COLO829 (cell line): ENCODE measurements at regions not wholly inside any gene's neighbourhood (a gene's known extent, or its start where the extent isn't known, plus 50 kb on each side); places are given as distances from the start of the nearest gene placed in this dataset.

Experiments used
- DNase-seq: peaks from one replicate; pipeline ENCODE4 v3.0.0; 2012; ENCODE audit warnings: low spot score

DNA sequence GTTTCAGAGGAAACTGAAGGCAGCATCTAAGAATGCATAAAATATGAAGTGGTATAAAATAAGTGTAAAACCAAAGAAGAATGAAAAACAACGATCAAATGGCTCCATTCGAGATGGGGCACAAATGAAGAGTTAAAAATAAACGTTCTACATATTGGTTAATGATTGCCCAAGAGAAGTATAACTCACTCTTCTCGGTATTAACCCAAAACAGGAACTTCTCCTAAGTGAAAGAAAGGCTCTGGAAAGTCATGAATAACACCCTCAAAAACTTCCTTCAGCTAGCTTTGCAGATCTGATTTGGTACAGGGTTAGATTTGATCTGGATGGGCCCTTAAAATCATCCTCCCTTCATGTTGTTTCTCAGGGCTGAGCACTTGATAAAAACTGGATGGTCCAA, 94.3 kb upstream of the ADO start:
- no peak for DNase-seq

DNA sequence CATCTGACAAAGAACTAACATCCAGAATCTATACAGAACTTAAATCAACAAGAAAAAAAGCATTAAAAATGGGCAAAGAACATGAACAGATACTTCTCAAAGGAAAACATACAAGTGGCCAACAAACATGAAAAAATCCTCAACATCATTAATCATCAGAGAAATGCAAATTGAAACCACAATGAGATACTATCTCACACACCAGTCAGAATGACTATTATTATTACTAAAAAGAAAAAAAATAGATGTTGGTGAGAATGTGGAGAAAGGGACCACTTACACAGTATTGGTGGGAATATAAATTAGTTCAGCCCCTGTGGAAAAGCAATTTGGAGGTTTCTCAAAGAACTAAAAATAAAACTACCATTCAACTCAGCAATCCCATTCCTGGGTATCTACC, 89.1 kb upstream of the ADO start:
- DNase-seq, result no peak

DNA sequence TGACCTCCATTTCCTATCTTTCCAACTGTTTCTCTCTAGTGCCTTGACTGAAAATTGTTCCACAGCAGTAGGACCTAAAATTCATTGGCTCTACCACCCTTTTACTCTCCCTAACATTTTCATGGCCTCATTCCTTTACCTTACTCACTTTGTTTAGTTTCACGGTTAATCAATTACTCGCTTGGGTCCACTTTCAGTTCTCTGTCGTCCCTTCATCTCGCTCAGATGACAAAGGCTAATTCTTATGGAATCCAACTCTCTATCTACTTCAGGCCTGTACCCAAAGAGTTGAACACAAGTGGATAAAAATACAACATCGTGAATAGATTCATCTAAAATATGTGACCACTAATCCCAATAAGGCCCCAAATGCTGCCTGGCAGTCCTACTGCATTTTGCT, 85.9 kb upstream of the ADO start:
- DNase-seq, result no peak

DNA sequence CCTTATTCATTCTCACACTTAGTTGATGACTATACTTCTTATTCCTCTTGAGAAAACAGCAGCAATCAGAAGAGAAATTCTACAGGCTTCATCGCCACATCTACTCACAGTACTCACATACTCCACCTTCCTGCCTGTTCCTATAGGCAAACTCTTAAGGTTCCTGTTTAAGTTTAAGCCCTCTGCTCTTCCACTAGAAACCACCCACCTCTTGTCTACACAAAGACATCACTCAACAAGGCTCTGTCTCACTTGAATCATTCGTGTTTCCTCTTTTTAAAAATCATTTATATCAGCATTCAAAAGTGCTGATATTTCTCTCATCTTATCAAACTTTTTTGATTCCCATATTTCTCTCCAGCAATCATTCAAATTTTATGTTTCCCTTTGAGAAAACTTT, 85.5 kb upstream of the ADO start:
- DNase-seq, result no peak

DNA sequence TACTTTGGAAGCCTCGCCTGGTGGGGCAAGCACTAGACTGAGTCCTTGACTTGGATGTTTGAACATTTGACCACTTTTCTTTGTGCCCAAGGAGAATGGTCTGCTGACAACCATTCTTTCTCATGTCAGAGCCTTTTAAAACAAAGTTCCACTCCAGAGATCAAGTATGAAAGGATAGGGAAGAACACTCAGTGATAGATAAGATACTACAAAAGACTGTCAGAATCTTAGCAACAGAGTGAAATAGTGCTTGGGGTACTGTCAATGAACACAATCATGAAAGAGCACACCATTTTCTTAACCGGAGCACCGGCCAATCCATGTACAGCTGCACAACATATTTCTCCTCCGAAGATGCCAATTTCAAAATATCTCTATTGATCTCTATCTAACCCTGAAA, 82.8 kb upstream of the ADO start:
- no peak for DNase-seq

DNA sequence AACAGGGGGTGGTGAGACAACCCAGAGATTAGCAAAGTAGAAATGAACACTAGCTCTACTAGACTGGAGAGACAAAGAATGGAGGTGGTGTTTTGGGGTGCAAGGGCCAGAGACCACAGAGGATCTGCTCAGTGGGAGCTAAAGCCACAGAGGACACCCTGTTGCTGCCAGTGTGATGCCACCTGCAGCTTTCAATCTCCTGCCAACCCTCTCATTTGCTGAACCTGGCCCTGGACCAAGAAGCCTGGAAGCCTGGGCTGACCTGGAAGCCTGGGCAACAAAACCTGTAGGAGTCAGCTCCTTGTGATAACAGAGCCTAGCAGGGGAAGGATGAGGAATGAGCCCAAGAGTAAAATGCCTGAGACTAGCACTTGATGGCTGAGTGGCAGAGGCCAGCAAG, 81.1 kb upstream of the ADO start:
- no peak for DNase-seq

DNA sequence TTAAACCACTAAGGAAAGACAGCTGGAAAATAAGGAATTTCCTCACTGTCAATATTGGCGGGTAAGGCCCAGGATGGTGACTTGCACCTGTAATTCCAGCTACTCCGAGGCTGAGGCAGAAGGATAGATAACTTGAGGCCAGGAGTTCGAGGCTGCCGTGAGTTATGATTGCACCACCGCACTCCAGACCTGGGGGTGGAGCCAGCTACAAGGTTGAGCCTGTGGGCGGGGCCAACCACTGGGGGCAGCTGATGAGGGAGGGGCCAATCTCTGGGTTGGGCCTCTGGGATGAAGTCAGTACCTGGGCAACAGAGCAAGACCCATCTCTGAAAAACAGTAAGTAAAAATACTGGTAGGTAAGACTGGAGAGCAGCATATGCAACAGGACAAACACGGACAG, 80.1 kb upstream of the ADO start:
- no peak for DNase-seq

DNA sequence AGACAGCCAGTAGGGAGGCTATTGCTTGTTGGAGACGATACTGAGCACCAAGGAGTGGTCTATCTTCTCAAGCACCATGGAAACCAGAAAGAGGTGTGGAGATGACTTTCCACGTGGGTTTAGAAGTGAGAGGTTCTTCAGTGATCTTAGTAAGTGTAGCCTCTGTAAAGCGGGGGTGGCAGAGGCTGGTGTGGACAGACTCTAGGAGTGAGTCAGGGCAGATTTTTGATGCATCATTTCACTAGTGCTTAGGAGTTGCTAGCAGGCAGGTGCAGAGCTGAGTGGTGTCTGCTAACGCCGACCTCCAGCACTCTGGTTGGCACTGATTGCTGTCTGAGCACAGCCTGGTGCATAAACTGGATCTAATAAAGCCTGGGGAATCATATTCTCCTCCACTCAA, 78.4 kb upstream of the ADO start:
- DNase-seq, result no peak

DNA sequence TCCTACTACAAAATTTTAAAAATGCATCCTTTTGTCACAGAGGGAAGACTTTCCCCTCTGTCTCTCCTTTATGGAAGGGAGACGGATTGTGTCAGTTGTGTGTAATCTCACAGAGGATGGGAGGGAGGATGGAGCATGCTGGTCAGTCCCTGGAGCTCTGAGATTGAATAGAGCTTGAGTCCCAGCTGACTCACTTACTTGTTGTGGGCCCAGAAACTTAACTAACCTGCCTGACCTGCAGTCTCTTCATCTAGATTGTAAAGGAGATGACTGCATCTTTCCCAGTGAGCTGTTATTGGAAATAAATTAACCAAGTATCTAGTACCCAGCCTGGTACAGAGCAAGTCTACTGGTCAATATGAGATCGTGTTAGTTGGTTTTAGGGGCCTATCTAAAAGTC, 77.9 kb upstream of the ADO start:
- no peak for DNase-seq

DNA sequence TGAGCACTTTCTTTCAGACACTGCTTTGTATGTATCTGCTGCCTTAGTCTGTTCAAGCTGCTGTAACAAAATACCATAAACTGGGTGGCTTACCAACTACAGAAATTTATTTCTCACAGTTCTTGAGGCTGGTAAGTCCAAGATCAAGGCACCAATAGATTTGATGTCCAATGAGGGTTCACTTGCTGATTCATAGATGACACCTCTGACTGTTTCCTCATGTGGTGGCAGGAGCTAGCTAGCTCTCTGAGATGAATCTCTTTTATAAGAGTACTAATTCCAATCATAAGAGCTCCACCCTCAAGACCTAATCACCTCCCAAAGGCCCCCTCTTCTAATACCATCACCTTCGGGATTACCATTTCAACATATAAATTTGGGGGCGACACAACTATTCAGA, 76.6 kb upstream of the ADO start:
- DNase-seq, result no peak

DNA sequence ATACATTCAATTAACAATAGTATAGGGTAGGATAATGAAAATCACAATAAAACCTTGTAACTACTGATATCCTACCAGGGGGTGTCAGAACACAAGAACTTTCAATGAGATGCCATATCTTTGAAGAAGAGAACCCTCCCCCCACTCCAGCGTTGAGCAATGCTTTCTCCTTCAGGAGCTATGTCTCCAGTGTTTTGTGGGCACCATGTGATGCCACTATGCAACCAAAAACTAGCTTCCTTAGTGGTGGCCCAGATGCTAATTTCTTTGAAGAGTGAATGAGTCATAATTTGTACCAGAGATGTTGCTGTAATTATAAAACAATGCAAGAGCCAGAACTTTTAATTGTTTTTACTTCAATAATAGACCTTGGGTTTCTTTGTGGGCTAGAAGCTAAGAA, 76.0 kb upstream of the ADO start:
- no peak for DNase-seq

DNA sequence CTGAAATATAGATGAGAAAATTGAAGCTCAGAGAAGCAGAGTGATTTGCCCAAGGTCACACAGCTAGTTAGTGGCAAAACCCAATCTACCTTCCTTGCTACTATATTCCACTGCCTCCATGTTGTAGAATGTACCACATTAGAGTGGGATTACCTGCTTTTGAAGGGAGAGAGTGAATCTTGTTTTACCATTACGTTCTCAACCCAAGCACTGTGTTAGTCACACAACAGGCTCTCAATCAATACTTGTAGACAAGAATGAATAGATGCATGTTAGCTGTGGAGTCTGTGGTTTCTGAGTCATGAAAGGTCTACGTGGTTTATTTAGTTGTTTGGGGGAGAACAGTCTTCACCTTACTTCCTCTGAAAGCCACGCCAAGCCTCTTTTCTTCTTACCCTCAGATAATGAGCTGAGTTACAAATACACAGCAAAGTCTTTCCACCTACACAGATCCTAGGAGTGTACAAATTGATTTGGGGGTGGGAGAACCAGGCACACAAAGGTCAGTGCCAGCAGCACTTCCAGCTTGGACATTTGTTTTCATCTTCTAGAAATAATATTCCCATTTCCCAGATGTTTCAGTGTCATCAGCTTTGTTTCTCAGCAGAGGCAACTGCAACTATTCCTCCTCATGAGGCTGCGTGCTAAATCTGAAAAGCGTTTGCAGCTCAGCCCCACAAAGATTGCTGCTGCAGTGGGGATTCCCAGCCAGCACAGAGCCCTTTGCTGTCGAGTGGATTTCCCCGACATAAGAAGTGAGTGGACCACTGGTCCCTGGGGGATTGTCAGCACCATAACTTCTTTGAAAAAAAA, 71.5 kb upstream of the ADO start:
- peak; percentile 40 for DNase-seq

DNA sequence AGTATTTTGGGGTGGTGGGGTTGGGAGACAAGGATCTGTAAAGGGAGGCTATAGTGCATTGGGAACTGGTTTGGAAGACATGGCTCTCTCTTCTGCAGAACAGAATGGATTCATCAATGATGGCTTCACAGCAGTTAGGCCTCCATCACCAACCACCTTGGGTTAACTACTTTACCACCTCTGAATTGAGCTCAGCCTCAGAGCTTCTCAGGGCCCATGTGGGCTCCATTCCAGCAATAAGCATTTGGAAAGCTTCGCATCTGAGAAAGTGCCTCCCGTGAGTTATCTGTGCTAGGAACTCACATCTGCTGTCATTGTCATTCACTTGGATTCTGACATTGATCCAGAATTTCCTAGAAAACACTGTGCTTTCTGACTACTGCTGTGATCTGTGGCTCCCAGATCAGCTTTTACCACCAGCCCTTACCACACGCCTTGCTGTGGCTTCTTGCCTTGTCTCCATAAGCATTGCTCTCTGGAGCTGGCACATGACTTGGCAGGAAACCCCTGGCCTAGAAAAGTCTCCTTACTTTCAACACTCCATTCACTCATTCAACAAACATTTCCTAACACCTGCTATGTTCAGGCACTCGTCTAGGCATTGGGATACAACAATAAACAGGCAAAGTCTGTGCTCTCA, 70.7 kb upstream of the ADO start:
- no peak for DNase-seq

DNA sequence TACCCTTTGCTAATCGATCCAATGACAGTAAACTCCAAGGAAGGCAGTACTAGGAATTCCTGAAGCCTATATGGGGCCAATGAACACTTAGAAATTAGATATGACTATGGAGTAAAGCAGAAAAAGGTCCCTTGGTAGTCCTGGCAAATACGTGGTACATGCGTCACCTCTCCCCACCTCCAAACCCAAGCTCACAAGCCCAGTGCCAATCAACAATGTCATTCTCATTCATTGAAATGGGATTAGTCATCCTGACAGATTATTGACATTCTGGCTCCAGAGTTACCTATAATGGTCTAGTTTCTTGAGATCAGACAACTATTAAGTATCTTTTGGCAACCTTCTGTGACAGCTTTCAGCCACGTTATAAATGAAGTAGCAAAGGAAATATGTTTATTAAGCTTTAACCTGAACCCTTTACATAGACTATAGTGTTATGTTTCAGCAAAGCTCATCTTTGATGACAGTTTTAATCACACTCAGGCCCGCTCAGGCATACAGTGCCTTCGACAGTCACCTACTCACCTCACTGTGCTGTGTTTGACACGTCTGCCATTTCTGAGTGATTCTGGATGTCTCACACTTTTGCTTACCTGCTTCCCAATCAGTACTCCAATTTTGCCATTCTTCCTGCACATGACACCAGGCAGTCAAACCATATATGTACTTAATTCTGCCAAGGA, 69.6 kb upstream of the ADO start:
- DNase-seq, result no peak

DNA sequence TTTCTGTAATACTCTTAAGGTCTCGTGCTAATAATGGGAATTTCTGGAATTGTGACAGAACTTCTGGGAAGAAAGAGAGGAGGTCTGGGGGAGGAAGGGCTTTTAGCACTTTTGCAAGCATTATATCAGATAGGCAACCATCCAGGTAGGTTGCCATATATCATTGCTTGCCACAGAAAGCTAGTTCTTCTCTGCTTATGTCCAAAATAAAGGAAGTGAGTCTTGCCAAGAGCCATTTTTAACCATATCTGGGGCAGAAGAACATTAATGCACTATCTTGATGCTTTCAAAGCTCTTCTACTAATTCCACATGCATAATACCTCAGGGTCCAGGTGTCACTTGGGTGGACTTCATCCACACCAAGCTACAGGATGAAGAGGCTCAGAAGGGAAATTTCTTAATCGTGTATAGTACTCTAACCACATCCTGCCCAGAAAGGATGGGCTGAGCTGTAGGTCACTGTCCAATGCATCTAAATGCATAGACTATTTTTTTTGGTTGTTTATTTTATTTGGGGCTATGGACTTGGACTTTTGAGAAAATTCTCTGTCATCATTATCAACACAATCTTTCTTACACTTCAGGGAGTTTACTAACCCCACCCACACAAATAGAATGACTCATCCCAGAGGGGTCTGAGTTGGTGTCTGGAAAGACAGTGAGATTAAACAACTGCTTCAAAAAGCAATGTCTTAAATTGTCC, 68.9 kb upstream of the ADO start:
- peak; percentile 62 for DNase-seq

DNA sequence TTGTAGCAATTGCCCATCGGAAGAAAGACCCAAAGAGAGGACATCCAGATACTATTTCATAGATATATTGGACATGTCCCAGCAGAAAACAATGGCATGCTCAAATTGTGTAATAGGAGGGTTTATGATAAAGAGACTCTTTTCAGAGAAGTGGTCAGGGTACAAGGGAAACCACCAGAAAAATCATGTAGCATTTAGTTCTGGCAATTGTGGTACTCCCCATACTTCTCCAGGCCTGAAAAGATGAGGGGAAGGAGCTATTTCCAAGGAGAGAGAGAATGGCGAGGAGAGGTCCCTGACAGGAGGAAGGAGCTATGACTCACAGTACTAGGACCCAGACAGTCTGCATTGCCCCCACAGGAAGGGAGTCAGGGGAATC, 68.4 kb upstream of the ADO start:
- no peak for DNase-seq

DNA sequence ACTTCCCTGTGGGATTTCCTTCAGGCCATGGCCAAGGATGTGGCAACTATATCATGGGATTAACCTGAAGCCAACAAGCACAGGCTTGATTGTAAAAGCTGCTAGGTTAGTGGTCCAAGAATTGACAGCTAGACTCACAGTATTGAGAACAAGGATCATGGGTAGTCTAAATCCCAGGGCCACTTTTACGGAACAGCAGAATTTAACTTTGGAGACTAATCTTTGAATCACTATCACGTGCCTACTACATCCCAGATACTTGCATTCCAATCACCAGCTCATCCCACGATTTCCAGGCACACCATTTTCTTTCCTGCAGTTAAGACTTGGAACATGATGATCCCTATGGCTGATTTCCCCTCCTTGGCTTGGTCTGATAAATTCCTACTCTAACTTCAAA, 65.6 kb upstream of the ADO start:
- DNase-seq, result peak; percentile 35

DNA sequence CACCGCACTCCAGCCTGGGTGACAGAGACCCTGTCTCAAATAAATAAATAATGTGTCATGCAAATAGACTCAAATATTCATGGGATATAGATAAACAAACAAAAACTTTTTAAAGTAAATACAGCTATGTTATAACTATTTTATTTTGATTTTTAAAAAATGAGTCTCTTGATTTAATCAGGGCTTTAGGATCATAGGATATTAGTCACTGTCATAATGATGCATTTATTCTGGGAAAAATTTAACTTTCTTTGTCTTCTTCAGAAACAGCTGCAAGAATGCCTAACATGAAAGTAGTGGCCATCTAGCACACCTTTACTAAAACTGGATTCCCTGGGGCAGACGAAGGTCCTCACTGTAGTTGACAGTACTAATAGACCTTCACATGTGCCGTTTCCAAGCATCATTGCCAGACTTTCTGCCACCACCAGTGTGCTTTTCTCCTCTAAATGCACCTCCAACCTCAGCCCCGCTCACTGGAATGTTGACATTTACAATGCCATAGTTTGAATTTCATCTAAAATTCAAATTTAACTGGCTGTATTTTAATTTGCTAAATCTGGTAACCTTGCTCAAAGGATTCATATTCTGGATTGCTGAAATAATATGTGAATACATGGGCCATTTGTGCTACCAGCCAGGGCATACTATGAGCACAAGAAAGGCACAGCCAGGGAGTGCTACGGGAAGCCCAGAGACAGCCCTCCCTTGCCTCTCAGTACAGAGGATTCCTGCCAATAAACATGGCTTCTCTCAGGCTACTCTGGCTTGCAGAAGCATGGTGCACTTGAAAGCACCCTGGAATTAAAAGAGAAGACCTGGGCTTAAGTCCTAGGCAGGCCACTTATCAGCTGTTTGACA, 63.4 kb upstream of the ADO start:
- no peak for DNase-seq

DNA sequence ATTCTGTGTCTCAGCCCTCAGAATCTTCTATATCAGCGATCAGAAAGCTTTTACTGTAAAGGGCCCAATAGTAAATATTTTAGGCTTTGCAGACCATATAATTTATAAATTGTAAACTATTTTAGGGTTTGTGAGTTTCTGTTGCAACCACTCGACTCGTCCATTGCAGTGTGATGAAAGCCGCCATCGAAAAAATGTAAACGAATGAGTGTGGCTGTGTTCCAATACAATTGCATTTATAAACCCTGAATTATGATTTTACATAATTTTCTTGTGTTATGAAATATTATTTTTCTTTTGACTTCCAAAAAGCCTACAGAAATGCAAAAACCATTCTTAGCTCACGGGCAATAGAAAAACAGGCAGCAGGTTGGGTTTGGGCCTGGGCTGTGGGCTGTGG, 62.5 kb upstream of the ADO start:
- no peak for DNase-seq

DNA sequence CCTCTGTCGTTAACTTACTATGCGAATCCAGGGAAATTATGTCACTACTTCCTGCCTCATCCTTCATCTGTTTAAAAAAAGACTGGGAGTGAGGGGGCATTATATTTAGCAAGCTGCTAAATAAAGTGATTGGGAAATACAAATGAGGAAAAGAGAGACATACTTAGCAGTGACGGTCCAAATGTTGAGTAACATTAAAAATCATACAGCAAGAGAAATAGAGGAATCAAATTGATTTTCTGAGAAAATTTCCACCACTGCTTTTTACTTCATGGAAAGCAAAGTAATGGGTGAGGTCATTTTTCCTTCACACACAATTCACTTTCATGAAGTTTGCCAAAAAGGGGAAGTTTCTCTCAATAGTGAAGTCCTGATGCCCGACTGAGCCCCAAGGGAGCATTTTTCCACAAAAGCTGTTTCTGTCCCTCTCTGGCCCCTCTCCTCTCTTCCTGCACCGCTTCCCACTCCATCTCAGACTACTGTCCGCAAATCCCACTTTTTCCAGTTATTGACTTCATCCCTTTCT, 61.9 kb upstream of the ADO start:
- no peak for DNase-seq

DNA sequence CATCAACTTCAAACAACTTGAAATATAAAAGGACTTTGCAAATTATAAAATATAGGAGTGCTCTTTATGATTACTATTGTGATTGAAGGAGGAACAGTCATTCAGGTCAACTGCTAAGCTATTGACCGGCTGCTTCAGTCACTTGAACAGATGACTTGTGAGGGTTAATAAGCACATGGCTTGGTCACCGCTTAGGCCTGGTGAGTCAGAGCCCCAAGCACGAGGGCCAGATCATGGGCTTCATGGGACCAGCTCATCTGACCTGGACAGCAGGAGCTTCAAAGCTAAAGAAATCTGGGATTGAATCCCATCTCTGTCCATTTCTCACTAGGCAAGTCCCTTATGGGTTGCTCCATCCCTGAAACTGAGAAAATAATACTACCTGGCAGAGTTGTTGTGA, 60.4 kb upstream of the ADO start:
- DNase-seq, result no peak

DNA sequence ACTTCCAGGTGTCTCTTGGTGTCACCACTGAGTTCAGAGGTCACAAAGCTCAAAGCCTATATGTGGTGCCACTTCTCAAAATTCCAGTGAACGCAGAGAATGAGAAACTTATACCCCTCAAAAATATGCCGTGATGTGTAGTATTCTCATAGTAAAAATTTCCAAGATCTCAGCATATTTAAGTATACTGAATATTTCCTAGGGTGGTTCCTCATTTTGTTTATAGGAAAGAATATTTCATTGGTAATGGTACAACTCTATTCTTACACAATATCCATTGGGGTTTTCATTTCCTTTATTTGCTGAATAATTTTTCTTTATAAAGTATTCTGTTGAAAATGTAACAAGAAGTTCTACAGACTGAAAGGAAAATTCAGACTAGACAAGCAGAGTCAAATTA, 58.9 kb upstream of the ADO start:
- DNase-seq, result no peak
